ENCODE measurements at regions not wholly inside any gene's neighbourhood (a gene's known extent, or its start where the extent isn't known, plus 50 kb on each side); places are given as distances from the start of the nearest gene placed in this dataset.

GRCh38 chr2:217631115-217631514, 371.7 kb downstream of the TNS1 start:
- no peak overlapping the region for H2AFZ ChIP-seq (ENCODE audit: low read length)
- 5% methylated on average over 9 of the region's 10 CpGs for WGBS (ENCODE audit: low lambda C conversion rate)
- H3K4me1 ChIP-seq (ENCODE audit: insufficient read depth, low read length), result no peaks in the 10 kb centered on the region
- no peaks in the 10 kb centered on the region for H3K9me3 ChIP-seq (ENCODE audit: low read length)
- no peaks in the 10 kb centered on the region for H3K36me3 ChIP-seq (replicated peaks in 1 of 2; ENCODE audit: control insufficient read depth in 1 of 2, insufficient read depth in 2 of 2, low read length in 2 of 2)
- FAIRE-seq, result no peak
- no peak for DNase-seq (ENCODE audit: low spot score)
- in situ Hi-C loops (cut with HindIII; ENCODE audit: extremely low pct_ligation_motif_present, low pct_unique_long_range_greater_than_20kb) (no loop called here), intact Hi-C loops (cut with micrococcal nuclease; ENCODE audit: unreplicated experiment) (no loop called here)
- BruUV-seq (replicated peaks), result no TSS peak
- H3K27me3 ChIP-seq (ENCODE audit: control insufficient read depth in 1 of 2, insufficient read depth in 2 of 2, low read length in 2 of 2), result peaks cover 0 to 21% of the 10 kb centered on the region in 2 experiments; a peak in 2 of 5 replicates
- no peak overlapping the region for H3K27ac ChIP-seq (ENCODE audit: extremely low read length, insufficient read depth, low read length)
- H3K4me3 ChIP-seq (replicated peaks in 1 of 3; ENCODE audit: insufficient read depth in 1 of 3, low read depth in 2 of 3, low read length in 3 of 3), result no peak overlapping the region
- TF ChIP-seq BRF2 (CRISPR knock-in tag; IDR thresholded peaks at IDR 0.05) (no peak), GRHL1 (CRISPR knock-in tag; conservative IDR thresholded peaks at IDR 0.05) (no peak), ETV6 (CRISPR knock-in tag; conservative IDR thresholded peaks at IDR 0.05) (no peak)
- ChIA-PET CTCF (ENCODE audit: low intra/inter-chr PET ratio, low total read pairs) (no interaction called here), POLR2A (no interaction called here)
- H3K9ac ChIP-seq (ENCODE audit: insufficient read depth, low read depth, low read length), result no peak overlapping the region
- H3K79me2 ChIP-seq (ENCODE audit: insufficient read depth, low read length), result no peaks in the 10 kb centered on the region
- H3K4me2 ChIP-seq (ENCODE audit: low read depth, low read length), result no peak overlapping the region
- ATAC-seq, result no peak
- H4K20me1 ChIP-seq (ENCODE audit: insufficient read depth, low read length), result peaks cover 4% of the 10 kb centered on the region; the same call in 1 of the 2 replicates

GRCh38 chr2:217629347-217629746, 373.4 kb downstream of the TNS1 start:
- Histone ChIP-seq H2AFZ (ENCODE audit: low read length) (no peak overlapping the region), H3K9me3 (ENCODE audit: low read length) (no peaks in the 10 kb centered on the region), H3K27me3 (ENCODE audit: control insufficient read depth in 1 of 2, insufficient read depth in 2 of 2, low read length in 2 of 2) (peaks cover 0 to 18% of the 10 kb centered on the region in 2 experiments; a peak in 2 of 5 replicates), H3K36me3 (replicated peaks in 1 of 2; ENCODE audit: control insufficient read depth in 1 of 2, insufficient read depth in 2 of 2, low read length in 2 of 2) (no peaks in the 10 kb centered on the region), H3K4me2 (ENCODE audit: low read depth, low read length) (no peak overlapping the region), H3K27ac (ENCODE audit: extremely low read length, insufficient read depth, low read length) (no peak overlapping the region), H3K9ac (ENCODE audit: insufficient read depth, low read depth, low read length) (no peak overlapping the region), H4K20me1 (ENCODE audit: insufficient read depth, low read length) (peaks cover 4% of the 10 kb centered on the region; the same call in 1 of the 2 replicates), H3K79me2 (ENCODE audit: insufficient read depth, low read length) (no peaks in the 10 kb centered on the region), H3K4me1 (ENCODE audit: insufficient read depth, low read length) (no peaks in the 10 kb centered on the region), H3K4me3 (replicated peaks in 1 of 3; ENCODE audit: insufficient read depth in 1 of 3, low read depth in 2 of 3, low read length in 3 of 3) (no peak overlapping the region)
- no TSS peak for BruUV-seq (replicated peaks)
- ATAC-seq (no peak), FAIRE-seq (no peak), DNase-seq (ENCODE audit: low spot score) (no peak)
- TF ChIP-seq PPARG (CRISPR knock-in tag; conservative IDR thresholded peaks at IDR 0.05), result no peak
- no peak for TF ChIP-seq ZSCAN20 (CRISPR knock-in tag; IDR thresholded peaks at IDR 0.05; ENCODE audit: borderline replicate concordance)
- no peak for TF ChIP-seq ZNF275 (CRISPR knock-in tag; IDR thresholded peaks at IDR 0.05; ENCODE audit: borderline replicate concordance)
- no peak for TF ChIP-seq MAFG (CRISPR knock-in tag; IDR thresholded peaks at IDR 0.05)
- no peak for TF ChIP-seq MATR3 (CRISPR knock-in tag; IDR thresholded peaks at IDR 0.05)
- no peak for TF ChIP-seq SRSF4 (IDR thresholded peaks at IDR 0.05; ENCODE audit: low read depth, low read length, poor library complexity, severe bottlenecking)
- TF ChIP-seq HNRNPL (IDR thresholded peaks at IDR 0.05; ENCODE audit: low read depth, low read length), result no peak
- no peak for TF ChIP-seq ATF7-NPFF (CRISPR knock-in tag; IDR thresholded peaks at IDR 0.05; ENCODE audit: low read depth)
- in situ Hi-C loops (cut with HindIII; ENCODE audit: extremely low pct_ligation_motif_present, low pct_unique_long_range_greater_than_20kb) (no loop called here), intact Hi-C loops (cut with micrococcal nuclease; ENCODE audit: unreplicated experiment) (no loop called here)
- CTCF ChIA-PET (ENCODE audit: low intra/inter-chr PET ratio, low total read pairs), result no interaction called here
- POLR2A ChIA-PET, result no interaction called here
